Hepatocyte (in vitro differentiated cells): ENCODE measurements at regions not wholly inside any gene's neighbourhood (a gene's known extent, or its start where the extent isn't known, plus 50 kb on each side); places are given as distances from the start of the nearest gene placed in this dataset.

ENCODE experiments used
- DNase-seq: peaks from one replicate; pipeline ENCODE4 v3.0.0-alpha.2; 2016; ENCODE audit warnings: low spot score
- H2AFZ ChIP-seq: fragments of 200-600 bp; sonication (generic); 2 replicates; pipeline ENCODE4 v1.6.0; 2016; ENCODE audit warnings: antibody characterized with exemption, mild to moderate bottlenecking
- H3K27ac ChIP-seq: fragments of 200-600 bp; sonication (generic); 2 replicates; pipeline ENCODE4 v1.5.1; 2016; ENCODE audit warnings: mild to moderate bottlenecking
- H3K27me3 ChIP-seq: fragments of 200-600 bp; sonication (generic); 2 replicates; pipeline ENCODE4 v1.6.1; 2016
- H3K36me3 ChIP-seq: fragments of 200-600 bp; sonication (generic); replicated peaks from 2 replicates; pipeline ENCODE4 v1.5.1; 2016; ENCODE audit warnings: low read depth; ENCODE audit not compliant: insufficient read depth
- H3K4me1 ChIP-seq: fragments of 200-600 bp; sonication (generic); 2 replicates; pipeline ENCODE4 v1.5.1; 2016; ENCODE audit warnings: mild to moderate bottlenecking, moderate library complexity; ENCODE audit not compliant: insufficient read depth
- H3K4me2 ChIP-seq: fragments of 200-600 bp; sonication (generic); 2 replicates; pipeline ENCODE4 v1.6.0; 2016
- H3K4me3 ChIP-seq: fragments of 200-600 bp; sonication (generic); 2 replicates; pipeline ENCODE4 v1.5.1; 2016; ENCODE audit warnings: mild to moderate bottlenecking
- H3K79me2 ChIP-seq: fragments of 200-600 bp; sonication (generic); 2 replicates; pipeline ENCODE4 v1.6.0; 2017; ENCODE audit warnings: mild to moderate bottlenecking
- H3K9me2 ChIP-seq: fragments of 200-600 bp; sonication (generic); replicated peaks from 2 replicates; pipeline ENCODE4 v1.6.0; 2017; ENCODE audit warnings: mild to moderate bottlenecking; ENCODE audit not compliant: insufficient read depth
- H3K9me3 ChIP-seq: fragments of 200-600 bp; sonication (generic); 2 replicates; pipeline ENCODE4 v1.5.1; 2016; ENCODE audit warnings: low read depth, mild to moderate bottlenecking
- H4K20me1 ChIP-seq: fragments of 200-600 bp; sonication (generic); 2 replicates; pipeline ENCODE4 v1.6.0; 2016; ENCODE audit warnings: mild to moderate bottlenecking; ENCODE audit not compliant: insufficient read depth, poor library complexity, severe bottlenecking
- CTCF ChIP-seq: fragments of 200-600 bp; sonication (generic); IDR thresholded peaks from 2 replicates; pipeline ENCODE4 v1.5.1; 2016; ENCODE audit warnings: antibody characterized with exemption, mild to moderate bottlenecking; ENCODE audit not compliant: poor library complexity
- EZH2 ChIP-seq: fragments of 200-600 bp; sonication (generic); IDR thresholded peaks from 2 replicates; pipeline ENCODE4 v1.6.1; 2016; ENCODE audit warnings: antibody characterized with exemption, mild to moderate bottlenecking, borderline replicate concordance
- EZH2phosphoT487 ChIP-seq: fragments of 200-600 bp; sonication (generic); IDR thresholded peaks from one replicate; pipeline ENCODE4 v1.6.1; 2018; ENCODE audit warnings: antibody characterized with exemption, mild to moderate bottlenecking, low read depth, moderate library complexity; ENCODE audit not compliant: unreplicated experiment, severe bottlenecking
- WGBS: methylation state at CpG from one replicate; pipeline ENCODE4 v1.1.6; 2016; ENCODE audit warnings: low lambda C conversion rate; ENCODE audit errors: missing lambda C conversion rate; 5-methylcytosine and 5-hydroxymethylcytosine counted together

- H3K9me3 ChIP-seq, result no peaks in the 10 kb centered on the region
- H2AFZ ChIP-seq, result no peak overlapping the region
- no peaks in the 10 kb centered on the region for H3K27me3 ChIP-seq
- H3K36me3 ChIP-seq, result no peaks in the 10 kb centered on the region
- no peaks in the 10 kb centered on the region for H3K9me2 ChIP-seq
- no peak for TF ChIP-seq EZH2phosphoT487
- no peak for TF ChIP-seq EZH2
- no peak for TF ChIP-seq CTCF
- H3K4me2 ChIP-seq, result no peak overlapping the region
- no peaks in the 10 kb centered on the region for H3K79me2 ChIP-seq
- H3K27ac ChIP-seq, result no peak overlapping the region
- no peak overlapping the region for H3K4me3 ChIP-seq
- no peaks in the 10 kb centered on the region for H3K4me1 ChIP-seq
- no peaks in the 10 kb centered on the region for H4K20me1 ChIP-seq
- WGBS, result 98% methylated on average over 2 of the region's 2 CpGs
- DNase-seq, result no peak
Measured at GRCh38 chr19:28840891-28841290, 372.1 kb downstream of the UQCRFS1 start.

- Histone ChIP-seq H3K4me3 (no peak overlapping the region), H3K36me3 (no peaks in the 10 kb centered on the region), H3K4me2 (no peak overlapping the region), H3K27me3 (no peaks in the 10 kb centered on the region), H3K9me2 (no peaks in the 10 kb centered on the region), H2AFZ (no peak overlapping the region), H3K9me3 (no peaks in the 10 kb centered on the region), H3K4me1 (no peaks in the 10 kb centered on the region), H3K79me2 (no peaks in the 10 kb centered on the region), H4K20me1 (no peaks in the 10 kb centered on the region), H3K27ac (no peak overlapping the region)
- WGBS, result 72% methylated on average over 3 of the region's 3 CpGs
- TF ChIP-seq EZH2phosphoT487, result no peak
- TF ChIP-seq EZH2, result no peak
- no peak for TF ChIP-seq CTCF
- DNase-seq, result no peak
Measured at GRCh38 chr19:28839455-28839854, 373.5 kb downstream of the UQCRFS1 start.

GRCh38 chr19:28838909-28839308 is 374.0 kb downstream of the UQCRFS1 start:
- Histone ChIP-seq H4K20me1 (no peaks in the 10 kb centered on the region), H3K4me3 (no peak overlapping the region), H3K4me2 (no peak overlapping the region), H3K27me3 (no peaks in the 10 kb centered on the region), H3K9me2 (no peaks in the 10 kb centered on the region), H3K36me3 (no peaks in the 10 kb centered on the region), H3K4me1 (no peaks in the 10 kb centered on the region), H2AFZ (no peak overlapping the region), H3K79me2 (no peaks in the 10 kb centered on the region), H3K9me3 (no peaks in the 10 kb centered on the region), H3K27ac (no peak overlapping the region)
- DNase-seq, result no peak
- TF ChIP-seq CTCF (no peak), EZH2phosphoT487 (no peak), EZH2 (no peak)
- WGBS, result 67% methylated on average over 5 of the region's 5 CpGs

- no peaks in the 10 kb centered on the region for H3K9me2 ChIP-seq
- no peaks in the 10 kb centered on the region for H4K20me1 ChIP-seq
- H3K9me3 ChIP-seq, result no peaks in the 10 kb centered on the region
- no peak overlapping the region for H3K4me3 ChIP-seq
- no peaks in the 10 kb centered on the region for H3K4me1 ChIP-seq
- TF ChIP-seq CTCF (no peak), EZH2 (no peak), EZH2phosphoT487 (no peak)
- H3K27me3 ChIP-seq, result no peaks in the 10 kb centered on the region
- H3K36me3 ChIP-seq, result no peaks in the 10 kb centered on the region
- DNase-seq, result no peak
- no peak overlapping the region for H2AFZ ChIP-seq
- no peak overlapping the region for H3K27ac ChIP-seq
- WGBS, result 92% methylated on average over 7 of the region's 7 CpGs
- H3K79me2 ChIP-seq, result no peaks in the 10 kb centered on the region
- no peak overlapping the region for H3K4me2 ChIP-seq
Measured at GRCh38 chr19:28836421-28836820, 376.5 kb downstream of the UQCRFS1 start.
